ENCODE measurements at regions not wholly inside any gene's neighbourhood (a gene's known extent, or its start where the extent isn't known, plus 50 kb on each side); places are given as distances from the start of the nearest gene placed in this dataset.

- TF ChIP-seq EP300 (IDR thresholded peaks at IDR 0.05), result no peak
- no peak for TF ChIP-seq CTCF (IDR thresholded peaks at IDR 0.05)
- no peak for TF ChIP-seq POLR2AphosphoS5 (IDR thresholded peaks at IDR 0.05)
- H3K4me3 ChIP-seq, result no peak overlapping the region
- no peaks in the 10 kb centered on the region for H3K9me3 ChIP-seq
- WGBS, 5 donors, result 57 to 77% (median 68%) methylated on average over 3 of the region's 3 CpGs
- H3K4me1 ChIP-seq, result no peaks in the 10 kb centered on the region
- intact Hi-C loops (cut with DNase I; ENCODE audit: low total_unique reads), result no loop called here
- no peak overlapping the region for H3K27ac ChIP-seq
- H3K36me3 ChIP-seq, result no peaks in the 10 kb centered on the region
- DNase-seq, result no peak
- H3K27me3 ChIP-seq, result peaks cover 0 to 9% (median 0%) of the 10 kb centered on the region in 3 donors
These were observed 163.7 kb upstream of the NTM start for GRCh38 chr11:131206671-131207070.

GRCh38 chr11:131207901-131208300 is 162.5 kb upstream of the NTM start:
- H3K36me3 ChIP-seq, result no peaks in the 10 kb centered on the region
- DNase-seq, result no peak
- intact Hi-C loops (cut with DNase I; ENCODE audit: low total_unique reads), result no loop called here
- H3K9me3 ChIP-seq, result no peaks in the 10 kb centered on the region
- peaks cover 0 to 9% (median 0%) of the 10 kb centered on the region in 3 donors for H3K27me3 ChIP-seq
- H3K4me3 ChIP-seq, result no peak overlapping the region
- no peaks in the 10 kb centered on the region for H3K4me1 ChIP-seq
- TF ChIP-seq POLR2AphosphoS5 (IDR thresholded peaks at IDR 0.05) (no peak), CTCF (IDR thresholded peaks at IDR 0.05) (no peak), EP300 (IDR thresholded peaks at IDR 0.05) (no peak), POLR2A (IDR thresholded peaks at IDR 0.05) (no peak)
- no peak overlapping the region for H3K27ac ChIP-seq
- 85 to 92% (median 87%) methylated on average over 6 of the region's 6 CpGs for WGBS, 5 donors

- Histone ChIP-seq H3K4me3 (no peak overlapping the region), H3K9me3 (no peaks in the 10 kb centered on the region), H3K4me1 (no peaks in the 10 kb centered on the region), H3K27ac (no peak overlapping the region), H3K36me3 (no peaks in the 10 kb centered on the region), H3K27me3 (peaks cover 0 to 15% (median 0%) of the 10 kb centered on the region in 3 donors)
- 45 to 54% (median 50%) methylated on average over 7 to 8 of the region's 8 CpGs for WGBS, 5 donors
- TF ChIP-seq EP300 (IDR thresholded peaks at IDR 0.05) (no peak), POLR2AphosphoS5 (IDR thresholded peaks at IDR 0.05) (no peak), CTCF (IDR thresholded peaks at IDR 0.05) (no peak), POLR2A (IDR thresholded peaks at IDR 0.05) (no peak)
- no peak for DNase-seq
- intact Hi-C loops (cut with DNase I; ENCODE audit: low total_unique reads), result no loop called here
These were observed 152.8 kb upstream of the NTM start for GRCh38 chr11:131217313-131218310.

GRCh38 chr11:131218542-131218941 is 151.9 kb upstream of the NTM start:
- no peak overlapping the region for H3K4me3 ChIP-seq
- no peaks in the 10 kb centered on the region for H3K9me3 ChIP-seq
- intact Hi-C loops (cut with DNase I; ENCODE audit: low total_unique reads), result no loop called here
- TF ChIP-seq EP300 (IDR thresholded peaks at IDR 0.05) (no peak), POLR2AphosphoS5 (IDR thresholded peaks at IDR 0.05) (no peak), POLR2A (IDR thresholded peaks at IDR 0.05) (no peak), CTCF (IDR thresholded peaks at IDR 0.05) (no peak)
- no peaks in the 10 kb centered on the region for H3K4me1 ChIP-seq
- WGBS, 5 donors, result 87 to 93% (median 92%) methylated on average over 1 of the region's 1 CpG
- DNase-seq, result no peak
- no peaks in the 10 kb centered on the region for H3K36me3 ChIP-seq
- H3K27me3 ChIP-seq, result peaks cover 0 to 15% (median 0%) of the 10 kb centered on the region in 3 donors
- H3K27ac ChIP-seq, result no peak overlapping the region

All from stomach (tissue), 8 donors.